Left renal cortex interstitium (tissue), 4 donors: ENCODE measurements at regions not wholly inside any gene's neighbourhood (a gene's known extent, or its start where the extent isn't known, plus 50 kb on each side); places are given as distances from the start of the nearest gene placed in this dataset.
"Not testable (repeated sequence)": the region's sequence is repeated elsewhere in the genome, so short reads cannot be mapped to it uniquely, and the experiment has no call there.

Experiments
- DNase-seq, 4 donors: peaks; one replicate each; pipeline ENCODE4 v3.0.0-alpha.2; 2013; ENCODE audit warnings: low read depth in 4 of 4, low spot score in 2 of 4, missing footprints in 1 of 4

DNA sequence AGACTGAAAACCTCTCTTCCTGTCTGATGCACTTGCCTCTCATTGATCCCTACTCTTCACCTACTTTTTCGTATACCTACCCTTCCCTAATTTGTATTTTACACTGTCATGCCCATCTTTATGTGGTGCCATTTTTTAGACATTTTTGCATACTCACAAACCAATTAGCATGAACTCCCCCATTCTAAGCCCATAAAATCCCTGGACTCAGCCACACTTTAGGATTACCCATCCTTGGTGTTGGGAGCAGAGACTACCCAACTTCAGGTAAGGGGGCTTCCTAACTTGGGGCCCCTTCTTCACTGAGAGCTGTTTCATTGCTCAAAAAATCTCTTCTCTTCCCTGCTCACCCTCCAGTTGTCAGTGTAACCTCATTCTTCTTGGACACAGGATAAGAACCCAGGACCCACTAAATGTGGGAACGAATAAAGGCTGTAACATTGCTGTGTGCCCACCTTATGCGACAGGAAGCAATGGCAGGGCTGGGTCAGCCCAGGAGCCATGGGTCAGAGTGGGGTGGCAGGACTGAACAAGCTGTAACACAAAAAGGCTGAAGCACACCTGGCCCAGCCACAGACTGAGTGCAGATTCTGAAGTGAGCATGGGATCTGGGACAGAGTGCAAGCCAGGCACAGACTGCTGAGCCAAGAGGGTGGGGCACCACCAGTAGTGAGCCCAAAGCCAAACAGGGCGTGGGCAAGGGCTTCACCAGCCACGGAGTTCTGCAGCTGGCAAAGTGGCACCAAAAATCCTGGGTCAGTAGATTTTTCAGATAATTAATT is 789.1 kb upstream of the HS3ST5 start:
- DNase-seq = no peak

GRCh38 chr6:115121513-115121912 is 778.7 kb upstream of the HS3ST5 start:
- DNase-seq = not testable (repeated sequence)

DNA sequence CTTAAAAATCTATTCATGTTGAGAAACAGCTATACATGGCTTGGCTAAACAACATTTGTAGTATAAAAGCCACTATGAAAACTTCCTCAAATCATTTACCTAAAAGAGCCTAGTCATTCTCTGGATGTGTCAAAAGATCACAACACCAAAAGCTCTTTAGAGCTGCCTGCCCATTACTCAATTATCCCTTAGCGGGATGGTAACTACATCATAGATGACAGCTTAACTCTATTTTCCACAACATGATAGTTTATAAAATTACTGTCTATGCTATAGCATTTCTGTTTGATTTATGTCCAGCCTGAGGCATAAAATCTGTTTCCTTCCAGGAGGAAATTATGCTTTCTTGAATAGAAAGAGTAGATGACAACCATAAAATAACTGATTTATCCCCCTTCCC is 777.6 kb upstream of the HS3ST5 start:
- DNase-seq = no peak

DNA sequence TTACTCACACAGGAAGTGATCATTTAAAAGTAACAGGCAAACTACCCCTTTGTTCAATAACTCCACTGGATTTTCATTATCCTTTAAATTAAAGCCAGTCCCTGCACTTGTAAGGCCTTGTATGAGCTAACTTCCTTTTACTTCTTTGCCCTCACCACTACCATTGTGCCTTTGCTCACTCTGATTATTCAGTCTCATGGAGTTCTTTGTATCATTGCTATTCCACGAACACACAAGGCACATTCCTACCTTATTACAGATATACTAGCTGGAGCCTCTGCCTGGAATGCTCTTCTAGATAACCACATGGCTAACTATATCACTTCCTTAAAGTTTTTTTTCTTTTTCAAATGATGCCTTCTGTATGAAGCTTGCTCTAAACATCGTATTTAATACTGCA is 748.6 kb upstream of the HS3ST5 start:
- no peak for DNase-seq

GRCh38 chr6:115078555-115078954 is 735.7 kb upstream of the HS3ST5 start:
- no peak for DNase-seq

GRCh38 chr6:115071962-115072361 is 729.1 kb upstream of the HS3ST5 start:
- no peak for DNase-seq

DNA sequence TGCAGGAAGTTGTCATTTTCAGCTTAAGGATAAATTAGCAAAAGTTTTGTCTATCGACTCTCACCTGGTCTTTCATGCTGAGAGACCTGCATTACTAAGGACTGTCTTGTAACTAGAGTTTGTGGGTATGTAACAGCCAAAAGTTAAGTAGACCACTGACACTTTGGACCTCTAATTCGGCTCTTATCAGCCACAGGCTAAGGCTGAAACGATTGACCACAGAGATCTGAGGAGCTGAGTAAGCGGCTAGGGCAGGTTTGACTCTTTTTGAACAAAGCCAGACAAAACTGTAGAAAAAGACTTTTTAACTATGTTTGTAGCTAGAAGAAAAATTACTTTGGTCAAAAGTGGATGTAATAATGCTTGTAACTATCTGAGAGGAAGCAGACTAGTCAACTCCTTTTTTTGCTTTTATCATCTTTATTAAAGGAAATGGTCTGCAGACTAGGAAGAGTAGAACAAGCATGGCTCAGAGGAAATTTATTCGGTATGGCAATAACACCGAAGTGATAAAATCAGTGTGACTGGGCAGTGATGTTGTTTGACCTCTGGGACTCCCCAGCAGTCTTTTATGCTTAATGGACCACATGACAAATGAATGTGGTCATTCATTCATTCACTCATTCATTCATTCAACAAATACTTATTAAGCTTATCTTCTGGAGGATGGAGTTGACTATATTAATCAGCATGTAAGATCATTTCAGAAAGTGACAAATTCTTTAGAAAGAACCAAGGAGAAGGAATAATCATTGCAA is 725.0 kb upstream of the HS3ST5 start:
- DNase-seq = no peak

GRCh38 chr6:115064680-115065079 is 721.9 kb upstream of the HS3ST5 start:
- no peak for DNase-seq

- DNase-seq = no peak
Measured at GRCh38 chr6:115060581-115060980, 717.8 kb upstream of the HS3ST5 start.

DNA sequence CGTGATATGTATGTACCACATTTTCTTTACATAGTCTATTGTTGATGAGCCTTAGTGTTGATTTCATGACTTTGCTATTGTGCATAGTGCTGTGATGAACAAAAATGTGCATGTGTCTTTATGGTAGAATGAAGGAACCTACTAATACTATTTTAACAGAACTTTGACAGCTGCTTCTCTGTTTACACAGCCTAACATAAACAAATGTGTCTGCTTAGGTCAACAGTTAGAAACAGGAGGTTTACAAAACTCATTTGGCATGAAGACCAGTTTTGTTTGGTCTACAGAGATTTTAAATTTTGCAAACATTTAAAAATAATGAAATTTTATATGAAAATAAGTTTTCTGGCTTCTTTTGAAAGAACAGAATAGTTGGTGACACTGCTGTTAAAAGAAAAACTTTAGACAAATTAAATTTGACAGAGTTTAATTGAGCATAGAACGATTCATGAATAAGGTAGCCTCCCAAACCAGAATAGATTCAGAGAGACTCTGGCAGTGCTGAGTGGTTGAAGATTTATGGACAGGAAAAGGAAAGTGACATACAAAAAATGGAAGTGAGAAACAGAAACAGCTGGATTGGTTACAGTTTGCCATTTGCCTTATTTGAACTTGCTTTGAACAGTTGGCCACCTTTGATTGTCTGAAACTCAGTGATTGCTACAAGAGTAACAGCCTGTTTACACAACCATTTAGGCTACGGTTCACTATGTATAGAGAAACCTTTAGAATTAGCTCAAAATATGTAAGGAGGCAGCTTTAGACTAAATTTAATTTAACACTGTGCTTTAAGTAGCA is 715.8 kb upstream of the HS3ST5 start:
- DNase-seq = no peak

GRCh38 chr6:115055579-115055978 is 712.8 kb upstream of the HS3ST5 start:
- no peak for DNase-seq

DNA sequence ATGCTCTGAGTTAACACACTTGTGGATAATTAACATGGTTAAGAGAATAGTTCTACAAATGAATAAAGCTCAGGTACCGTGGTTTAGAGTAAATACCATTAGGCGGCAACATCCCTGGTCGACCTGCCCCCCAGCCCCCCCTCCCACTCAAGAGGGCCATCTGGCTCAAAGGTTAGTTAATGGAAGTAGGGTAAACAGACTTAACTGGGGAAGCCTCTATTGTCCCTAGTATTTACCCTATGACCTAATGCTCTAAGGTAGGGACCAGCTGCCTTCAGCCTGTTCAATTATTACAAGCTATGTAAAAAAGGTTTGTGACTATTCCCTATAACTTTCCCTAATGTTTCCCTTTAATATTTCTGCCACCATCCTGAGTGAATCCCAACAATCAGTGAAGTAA is 711.4 kb upstream of the HS3ST5 start:
- DNase-seq = not testable (repeated sequence)

- no peak for DNase-seq
Measured at GRCh38 chr6:115053169-115053860, 710.5 kb upstream of the HS3ST5 start.

DNA sequence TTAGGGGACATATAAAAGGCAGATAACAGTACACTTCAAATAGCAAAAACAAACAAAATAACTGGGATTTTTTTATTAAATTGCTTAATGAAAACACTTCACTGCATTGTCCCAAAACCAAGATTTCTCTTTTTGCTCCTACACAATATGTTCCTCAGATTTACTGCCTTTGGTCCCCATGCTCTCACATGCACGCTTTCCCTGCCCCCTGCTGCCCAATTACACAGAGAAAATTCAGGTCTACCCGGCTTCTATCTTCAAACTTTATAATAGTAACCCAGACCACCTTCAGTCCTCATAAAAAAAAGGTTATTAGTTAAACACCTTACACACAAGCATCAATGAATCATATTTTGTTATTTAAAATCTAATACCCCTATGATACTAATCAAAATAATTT is 673.8 kb upstream of the HS3ST5 start:
- DNase-seq = no peak

DNA sequence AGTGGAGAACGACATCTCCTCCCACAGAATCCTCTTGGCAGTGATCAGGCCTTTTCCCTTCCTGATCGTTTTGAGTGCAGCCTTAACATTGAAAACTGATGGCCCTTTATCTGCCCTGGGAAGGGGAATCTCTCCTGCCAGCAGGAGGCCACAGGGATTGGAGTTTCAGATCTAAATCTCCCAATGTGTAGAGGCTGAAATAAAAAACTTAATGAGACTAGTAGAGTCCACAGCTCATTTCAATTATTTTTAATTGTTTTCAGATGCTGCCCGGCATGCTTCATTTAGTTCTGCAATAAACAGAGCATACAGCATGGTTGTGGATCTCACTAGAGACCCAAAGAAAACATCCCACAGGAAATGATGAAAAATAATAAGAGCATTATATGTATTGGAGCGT is 662.2 kb upstream of the HS3ST5 start:
- no peak for DNase-seq

- no peak for DNase-seq
Measured at GRCh38 chr6:115004204-115004603, 661.4 kb upstream of the HS3ST5 start.

GRCh38 chr6:115001731-115002350 is 659.0 kb upstream of the HS3ST5 start:
- no peak for DNase-seq

DNA sequence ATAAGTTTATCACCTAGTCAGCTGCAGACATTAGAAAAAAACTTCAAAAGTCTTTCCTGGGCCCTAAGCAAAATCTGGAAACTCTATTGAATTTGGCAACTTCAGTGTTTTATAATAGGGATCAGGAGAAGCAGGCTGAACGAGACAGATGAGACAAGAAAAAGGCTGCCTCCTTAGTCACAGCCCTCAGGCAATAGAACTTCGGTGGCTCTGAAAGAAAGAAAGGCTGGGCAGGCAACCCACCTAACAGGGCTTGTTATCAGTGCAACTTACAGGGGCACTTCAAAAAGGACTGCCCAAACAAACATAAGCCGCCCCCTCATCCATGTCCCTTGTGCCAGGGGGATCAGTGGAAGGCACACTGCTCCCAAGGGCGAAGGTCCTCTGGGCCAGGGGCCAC is 657.9 kb upstream of the HS3ST5 start:
- DNase-seq = no peak

- DNase-seq = no peak
Measured at GRCh38 chr6:114998492-114998891, 655.7 kb upstream of the HS3ST5 start.

DNA sequence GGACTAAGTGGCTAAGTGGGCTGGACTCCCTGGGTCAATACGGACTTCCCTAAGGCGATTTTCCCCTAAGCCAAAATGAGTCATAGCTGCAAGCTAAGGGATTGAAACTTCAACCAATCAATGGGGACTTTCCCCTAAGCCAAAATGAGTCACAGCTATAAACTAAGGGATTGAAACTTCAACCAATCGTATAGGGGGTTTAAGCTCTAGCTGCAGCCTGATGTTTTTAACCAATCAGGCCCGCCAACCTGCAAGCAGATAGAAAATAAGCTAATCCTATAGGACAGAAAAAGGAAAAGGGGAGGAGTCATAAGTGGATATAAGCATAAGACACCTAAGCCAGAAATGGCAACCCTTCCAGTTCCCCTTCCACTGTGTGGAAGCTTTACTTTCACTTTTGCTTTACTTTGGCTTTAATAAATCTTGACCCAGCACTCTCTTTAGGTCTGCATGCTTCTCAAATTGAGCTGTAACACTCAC is 655.0 kb upstream of the HS3ST5 start:
- DNase-seq = no peak
